NCI-H446 (cell line): ENCODE measurements at regions not wholly inside any gene's neighbourhood (a gene's known extent, or its start where the extent isn't known, plus 50 kb on each side); places are given as distances from the start of the nearest gene placed in this dataset.
"Not testable (repeated sequence)": the region's sequence is repeated elsewhere in the genome, so short reads cannot be mapped to it uniquely, and the experiment has no call there.

Source experiments
- DNase-seq, 2 experiments: peaks; one replicate each; lab custom pipeline; 2025; lab: John Stamatoyannopoulos, UW

DNA sequence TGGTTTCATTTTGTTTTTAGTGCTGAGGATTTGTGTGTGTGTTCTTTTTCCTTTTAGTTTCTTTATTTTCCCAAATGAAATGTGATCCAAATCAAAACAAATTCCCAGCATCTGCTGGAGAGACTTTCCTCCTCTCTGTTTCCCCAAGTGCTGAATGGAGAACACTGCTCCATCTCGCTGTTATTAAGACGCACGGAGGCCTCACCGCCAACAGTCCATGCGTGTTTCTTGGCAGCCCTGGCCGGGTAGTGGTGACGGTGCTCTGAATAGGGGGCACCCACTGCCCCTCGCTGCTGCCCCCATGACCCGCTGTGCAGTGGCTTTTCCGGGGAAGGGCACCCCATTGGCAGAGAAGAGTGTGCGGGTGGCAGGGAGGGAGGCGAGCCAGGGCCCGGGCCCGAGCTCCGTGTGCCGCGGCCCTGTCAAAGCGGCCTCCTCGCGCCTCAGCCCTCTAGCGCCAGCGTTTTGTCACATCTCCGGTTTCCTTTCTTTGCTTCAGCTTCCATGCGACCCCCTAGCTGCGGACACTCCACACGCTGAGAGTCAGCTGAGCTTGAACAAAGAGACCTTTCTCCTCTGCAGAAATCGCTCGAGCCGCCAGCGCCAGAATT lies 473.7 kb upstream of the SALL3 start:
- DNase-seq = no peak

DNA sequence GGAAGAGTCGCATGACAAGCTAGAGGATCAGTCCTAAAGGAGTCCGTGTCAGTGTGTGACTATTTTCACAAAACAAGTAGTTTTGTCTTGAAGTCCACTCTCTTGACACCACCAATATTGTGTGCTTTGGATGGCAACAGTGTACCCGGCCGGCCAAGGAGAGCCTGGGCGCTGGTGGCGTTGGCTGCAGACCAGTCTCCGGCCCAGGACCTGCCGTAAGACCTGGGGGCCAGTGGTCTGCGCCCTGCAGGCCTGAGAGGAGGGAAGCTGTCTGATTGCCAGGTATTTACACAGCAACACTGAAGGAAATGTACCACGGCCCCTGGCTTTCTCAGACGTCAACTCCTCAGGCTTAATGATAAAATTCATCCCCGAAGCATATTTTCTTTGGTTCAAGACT lies 472.4 kb upstream of the SALL3 start:
- DNase-seq = no peak

DNA sequence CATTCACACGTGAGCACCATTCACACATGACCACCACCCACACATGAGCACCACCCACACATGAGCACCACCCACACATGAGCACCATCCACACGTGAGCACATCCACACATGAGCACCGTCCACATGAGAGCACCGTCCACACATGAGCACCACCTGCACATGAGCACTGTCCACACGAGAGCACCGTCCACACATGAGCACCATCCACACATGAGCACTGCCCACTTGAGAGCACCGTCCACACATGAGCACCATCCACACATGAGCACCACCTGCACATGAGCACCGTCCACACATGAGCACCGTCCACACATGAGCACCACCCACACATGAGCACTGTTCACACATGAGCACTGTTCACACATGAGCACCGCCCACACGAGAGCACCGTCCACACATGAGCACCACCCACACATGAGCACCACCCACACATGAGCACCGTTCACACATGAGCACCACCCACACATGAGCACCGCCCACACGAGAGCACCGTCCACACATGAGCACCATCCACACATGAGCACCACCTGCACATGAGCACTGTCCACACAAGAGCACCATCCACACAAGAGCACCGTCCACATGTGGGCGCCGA lies 471.3 kb upstream of the SALL3 start:
- DNase-seq = not testable (repeated sequence)

DNA sequence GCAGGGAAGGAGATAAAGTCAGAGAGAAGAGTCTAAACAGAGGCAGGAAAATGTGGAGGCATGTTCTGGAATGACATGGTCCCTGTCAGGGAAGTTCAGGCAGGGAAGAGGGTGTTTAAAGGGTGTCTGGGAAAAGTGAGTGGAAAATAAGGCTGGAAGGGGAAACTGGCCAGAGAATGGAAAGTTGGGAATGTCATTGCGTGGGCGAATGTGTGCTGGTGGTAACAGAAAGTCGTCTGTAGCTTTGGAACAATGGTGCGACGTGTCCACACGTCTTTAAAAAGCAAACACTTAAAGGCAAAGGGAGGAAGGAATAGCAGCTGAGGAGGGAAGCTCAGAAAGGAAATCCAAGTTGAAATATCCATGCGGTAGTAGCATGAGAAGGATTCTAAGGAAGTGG lies 469.5 kb upstream of the SALL3 start:
- no peak for DNase-seq

DNA sequence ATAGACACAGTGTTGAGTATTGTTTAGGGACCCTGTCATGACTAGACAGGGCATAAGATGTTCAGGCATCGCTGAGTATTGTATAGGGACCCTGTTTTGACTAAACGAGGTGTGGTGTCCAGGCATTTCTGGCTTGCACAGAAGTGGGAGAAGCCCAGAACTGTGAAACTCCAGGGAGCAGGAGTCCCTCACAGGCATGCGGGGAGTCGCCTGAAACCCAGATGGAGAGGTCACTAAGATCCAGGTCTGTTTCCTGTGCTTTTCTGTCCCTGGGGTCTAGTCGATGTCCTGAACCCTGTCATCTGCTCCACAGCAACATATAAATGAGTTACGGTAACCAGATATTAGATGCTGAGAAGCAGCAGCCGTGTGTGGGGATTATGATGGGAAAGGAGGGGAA lies 469.0 kb upstream of the SALL3 start:
- no peak for DNase-seq

DNA sequence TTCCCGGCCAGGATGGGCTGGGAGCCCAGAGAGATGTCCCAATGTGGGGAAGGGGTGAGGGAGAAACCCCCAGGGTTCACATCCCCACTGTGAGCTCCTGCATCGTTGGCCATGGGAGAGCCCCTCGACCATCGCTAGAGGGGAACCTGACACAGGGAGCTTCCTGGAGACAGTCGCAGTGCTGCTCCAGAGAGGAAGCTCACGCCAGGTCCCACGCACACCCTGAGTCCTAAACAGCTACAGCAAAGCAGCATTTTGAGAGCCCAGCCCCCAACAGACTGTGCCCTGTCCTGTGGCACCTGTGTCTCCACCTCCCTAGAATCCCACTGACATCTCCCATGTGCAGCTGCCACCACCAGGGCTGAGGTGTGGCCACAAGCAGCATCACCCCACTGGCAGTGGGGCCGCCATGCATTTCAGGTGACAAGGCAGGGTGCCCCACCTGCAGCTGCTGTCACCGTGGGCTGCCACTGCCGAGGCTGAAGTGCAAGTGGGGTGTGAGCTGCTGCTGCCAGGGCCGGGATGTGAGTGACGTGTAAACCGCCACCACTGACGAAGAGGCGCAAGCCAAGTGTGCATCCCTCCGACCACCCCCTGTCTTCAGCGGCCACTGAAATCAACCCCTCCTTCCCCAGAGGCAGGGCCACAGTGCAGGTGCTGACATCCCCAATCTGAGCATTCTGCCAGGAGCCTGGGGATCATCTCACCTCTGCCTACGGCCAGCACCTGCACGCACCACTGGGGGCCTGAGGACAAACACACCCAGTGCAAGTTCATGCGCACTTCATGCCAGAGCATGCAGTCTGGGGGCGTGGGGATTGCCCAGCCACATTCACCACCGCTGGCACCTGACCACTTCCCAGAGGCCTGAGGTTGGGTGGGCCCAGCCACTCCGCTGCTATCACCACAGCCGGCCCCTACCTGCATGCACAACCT lies 467.7 kb upstream of the SALL3 start:
- DNase-seq = no peak

DNA sequence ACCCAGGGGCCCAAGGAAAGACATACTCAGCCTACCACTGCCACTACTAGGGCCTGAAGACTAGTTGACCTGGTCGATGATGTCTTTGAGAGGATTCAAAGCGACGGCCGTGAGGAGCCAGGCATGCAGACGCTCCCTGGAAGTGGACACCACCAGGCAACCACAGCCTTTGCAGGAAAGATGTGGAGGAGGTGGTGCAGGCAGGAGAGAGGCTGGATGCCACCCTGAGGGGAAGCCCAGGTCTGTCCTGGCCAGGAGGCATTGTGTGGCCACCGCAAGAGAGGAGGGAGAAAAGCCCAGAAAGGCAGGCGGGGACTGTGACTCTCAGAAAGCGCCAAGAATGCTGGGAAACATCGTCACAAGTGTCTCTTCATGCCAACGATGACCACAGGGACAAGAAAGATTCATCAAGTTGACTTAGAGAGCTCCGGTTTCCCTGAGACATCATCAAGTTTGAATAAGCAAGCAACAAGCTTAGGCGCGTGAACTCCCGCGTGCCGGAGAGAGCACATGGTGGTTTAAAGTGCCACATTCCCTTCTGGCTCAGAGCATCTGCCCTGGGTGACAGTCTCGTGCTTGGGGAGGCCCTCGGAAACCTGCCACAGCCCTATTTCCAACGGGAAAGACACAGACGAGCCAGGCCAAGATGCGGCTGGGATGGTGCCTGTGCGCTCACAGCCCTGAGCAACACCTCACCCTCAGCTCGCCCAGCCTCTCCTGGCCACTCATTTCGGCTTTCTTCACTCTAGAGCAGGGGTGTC lies 464.5 kb upstream of the SALL3 start:
- no peak for DNase-seq

DNA sequence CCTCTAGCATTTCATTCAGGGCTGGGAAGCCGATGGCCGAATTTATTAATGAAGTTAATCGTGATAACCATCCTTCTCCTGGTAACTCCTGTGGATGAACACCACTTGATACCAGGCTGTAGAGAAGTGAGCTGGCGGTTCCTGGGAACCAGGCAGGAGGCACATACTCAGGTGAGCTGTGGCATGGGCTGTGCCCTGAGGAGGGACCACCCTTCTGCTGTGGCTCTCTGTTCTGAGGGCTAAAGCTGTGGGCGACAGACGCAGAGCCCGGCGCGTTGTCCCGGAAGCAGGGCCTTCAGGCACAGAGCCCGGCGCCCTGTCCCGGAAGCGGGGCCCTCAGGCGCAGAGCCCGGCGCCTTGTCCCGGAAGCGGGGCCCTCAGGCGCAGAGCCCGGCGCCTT lies 462.3 kb upstream of the SALL3 start:
- no peak for DNase-seq

DNA sequence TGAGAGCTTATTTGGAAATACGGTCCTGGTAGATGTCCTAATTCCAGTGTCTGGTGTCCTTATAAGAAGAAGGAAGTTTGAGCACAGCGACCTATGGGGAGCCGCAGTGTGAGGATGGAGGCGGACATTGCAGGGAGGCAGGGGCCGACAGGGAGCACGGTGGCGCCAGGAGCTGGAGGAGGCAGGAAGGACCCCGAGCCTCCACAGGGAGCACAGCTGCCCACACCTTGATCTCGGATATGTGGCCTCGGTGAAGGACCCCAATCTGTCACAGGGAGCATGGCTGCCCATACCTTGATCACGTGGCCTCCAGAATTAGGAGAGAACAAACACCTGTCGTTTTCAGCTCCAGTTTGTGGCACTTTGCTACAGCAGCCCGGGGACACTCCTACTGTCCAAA lies 461.6 kb upstream of the SALL3 start:
- DNase-seq = no peak

DNA sequence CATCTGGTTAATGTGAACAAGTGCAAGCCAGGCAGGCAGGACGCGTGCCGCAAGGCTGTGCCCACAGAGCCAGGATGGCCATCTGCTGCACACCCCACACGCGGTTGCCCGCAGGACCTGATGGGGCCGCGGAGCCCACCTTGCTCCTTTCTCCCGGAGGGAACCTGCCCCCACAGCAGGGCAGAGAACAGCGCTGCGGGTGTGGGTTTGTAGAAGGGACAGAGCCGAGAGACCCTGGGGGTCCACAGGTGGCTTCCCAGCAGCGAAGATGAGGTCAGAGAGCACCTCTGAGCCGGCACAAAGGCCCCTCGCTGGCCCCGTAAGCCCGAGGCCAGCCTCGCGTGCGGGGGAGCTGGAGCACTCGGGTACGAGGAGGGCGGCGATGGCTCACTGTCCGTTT lies 460.8 kb upstream of the SALL3 start:
- DNase-seq = no peak

DNA sequence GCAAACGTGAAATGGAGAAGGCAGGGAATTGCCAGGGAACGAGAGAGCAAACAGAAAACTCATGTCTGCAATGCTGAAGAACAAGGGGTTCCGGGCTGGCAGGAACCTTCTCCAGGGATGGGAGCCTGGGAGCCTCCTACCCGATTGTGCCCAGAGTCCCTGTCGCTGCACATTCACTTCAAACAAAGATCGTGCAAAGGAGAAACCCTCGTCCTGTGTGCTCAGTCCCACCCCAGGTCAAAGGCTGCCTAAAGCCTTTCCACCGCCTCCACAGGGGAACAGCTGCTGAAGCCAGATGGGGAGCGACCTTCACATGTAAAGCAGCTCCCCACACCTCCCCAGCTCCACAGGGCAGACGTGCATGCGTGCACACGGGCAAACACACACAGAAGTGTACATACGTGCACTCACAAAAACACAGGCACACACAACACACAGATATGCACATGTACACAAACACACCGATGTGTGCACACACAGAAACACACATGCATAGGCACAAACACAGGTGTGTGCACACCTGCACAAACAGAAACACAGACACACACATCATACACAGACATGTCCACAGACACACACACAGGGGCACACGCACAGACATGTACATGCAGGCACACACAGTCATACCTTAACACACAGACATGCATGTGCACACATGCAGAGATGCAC lies 460.1 kb upstream of the SALL3 start:
- DNase-seq = no peak

DNA sequence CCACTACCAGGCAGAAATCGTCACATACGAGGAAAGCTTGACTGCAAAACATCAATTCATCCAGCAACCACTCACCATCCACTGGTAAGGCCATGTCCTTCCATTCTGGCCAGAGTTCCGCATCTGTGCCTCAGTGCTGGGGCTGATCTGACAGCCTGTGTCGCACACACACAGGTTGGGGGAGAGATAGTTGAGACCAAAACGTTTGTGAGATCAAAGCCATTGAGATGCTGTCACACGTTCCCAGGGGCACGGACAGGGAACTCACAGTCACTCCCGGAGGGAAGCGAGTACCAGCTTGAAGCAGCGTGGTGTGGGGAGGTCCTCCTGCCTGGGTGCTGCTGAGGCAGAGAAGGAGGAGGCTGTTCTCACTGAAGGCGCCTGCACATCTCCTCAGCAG lies 458.5 kb upstream of the SALL3 start:
- DNase-seq = no peak

DNA sequence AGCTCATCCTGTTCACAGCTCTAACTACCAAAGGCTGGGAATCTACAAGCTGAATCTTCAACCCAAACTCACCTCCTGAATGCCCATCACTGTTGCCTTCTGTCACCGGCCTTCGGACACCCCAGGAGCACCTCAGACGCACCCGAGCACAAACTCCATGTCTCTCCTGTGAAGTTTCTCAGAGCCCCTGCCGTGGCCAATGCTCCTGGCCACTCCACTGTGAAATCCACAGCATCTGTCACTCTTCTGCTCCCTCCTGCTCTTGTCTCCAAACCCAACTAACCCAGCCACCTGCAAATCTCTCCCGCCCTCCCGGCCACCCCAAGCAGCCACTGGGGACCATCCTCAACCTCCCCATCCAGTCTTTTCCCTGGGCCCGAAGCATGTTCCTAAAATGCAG lies 457.9 kb upstream of the SALL3 start:
- DNase-seq = no peak

DNA sequence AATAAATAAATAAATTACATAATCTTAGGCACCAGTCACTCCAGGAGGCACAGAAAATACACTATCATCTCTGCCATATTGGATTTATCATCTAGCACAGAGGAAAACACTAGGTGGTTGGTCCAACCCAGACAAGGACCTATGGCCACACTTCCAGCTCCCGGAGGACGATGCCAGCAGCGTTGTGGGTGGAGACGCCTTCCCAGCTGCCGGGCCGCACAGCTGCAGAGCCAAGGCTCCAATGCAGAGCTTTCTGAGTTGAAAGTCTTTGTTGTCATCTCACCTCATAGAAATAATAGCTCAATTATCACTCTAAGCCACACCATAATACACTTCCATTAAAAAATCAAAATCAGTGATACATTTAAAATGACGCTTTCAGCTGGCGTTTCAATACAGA lies 457.1 kb upstream of the SALL3 start:
- no peak for DNase-seq

DNA sequence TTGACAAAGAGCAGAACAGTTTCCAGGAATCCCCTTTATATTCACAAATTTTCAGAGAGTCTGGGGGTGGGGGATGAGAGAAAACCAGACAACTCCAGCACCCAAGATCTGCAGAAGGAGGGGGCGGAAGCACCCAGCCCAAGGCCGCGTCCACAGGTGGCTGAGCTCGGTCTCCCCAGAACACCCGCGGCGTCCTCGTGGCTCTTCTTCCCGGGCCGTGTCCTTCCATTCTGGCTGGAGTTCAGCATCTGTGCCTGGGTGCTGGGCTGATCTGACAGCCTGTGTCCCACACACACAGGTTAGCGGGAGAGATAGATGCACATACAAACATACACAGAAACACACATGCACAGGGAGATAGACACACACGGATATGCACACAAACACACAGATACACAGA lies 455.8 kb upstream of the SALL3 start:
- DNase-seq = no peak

DNA sequence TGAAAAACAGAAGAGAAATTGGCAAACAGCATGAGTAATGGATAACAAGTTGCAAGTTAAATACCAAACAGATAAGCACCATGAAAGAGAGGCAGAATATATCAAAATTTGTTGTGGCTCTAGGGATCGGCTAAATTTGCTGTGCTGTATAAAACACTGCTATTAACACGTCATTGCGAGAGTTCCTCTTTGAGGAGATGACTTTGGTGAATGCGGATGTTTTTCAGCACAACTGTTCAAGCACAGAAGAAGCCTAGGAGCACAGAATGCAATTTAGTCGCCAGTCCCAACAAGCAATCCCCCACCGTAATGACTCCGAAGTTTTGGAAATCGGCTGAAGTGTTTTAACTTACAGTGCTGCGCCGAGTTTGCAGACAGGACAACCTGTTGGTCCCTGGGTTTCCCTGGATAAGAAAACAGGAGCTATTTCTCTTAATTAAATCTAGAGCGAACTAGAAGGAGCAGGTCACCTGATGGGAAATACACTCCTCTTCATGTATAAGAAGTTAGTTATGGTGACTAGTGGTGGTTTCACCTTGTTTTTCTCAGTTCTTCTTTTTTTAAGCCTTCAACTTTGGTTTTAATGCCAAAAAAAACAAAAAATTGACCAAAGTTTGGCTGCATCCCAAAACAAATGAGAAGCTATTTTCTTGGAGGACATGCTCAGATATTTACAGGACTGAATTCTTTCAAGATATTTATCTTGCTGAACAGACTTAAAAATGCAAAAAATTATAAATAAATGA lies 454.1 kb upstream of the SALL3 start:
- no peak for DNase-seq

DNA sequence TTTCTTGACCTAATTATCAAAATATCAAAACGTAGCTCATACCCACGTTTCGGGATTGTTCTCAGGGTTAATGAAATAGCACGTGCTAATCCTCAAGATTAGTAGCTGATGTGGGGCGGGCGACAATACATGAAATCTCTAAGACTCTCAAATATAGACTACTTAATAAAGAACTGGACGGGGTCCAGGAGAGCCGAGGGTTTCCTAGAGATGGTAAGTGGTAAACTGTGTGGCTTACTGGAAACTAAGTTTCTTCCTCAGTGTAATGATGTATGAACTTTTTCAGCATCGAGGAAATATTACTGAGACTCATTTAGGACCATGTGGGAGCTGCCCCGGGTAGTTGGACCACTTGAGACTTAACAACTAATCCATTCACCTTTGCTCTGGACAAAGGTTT lies 453.3 kb upstream of the SALL3 start:
- no peak for DNase-seq

DNA sequence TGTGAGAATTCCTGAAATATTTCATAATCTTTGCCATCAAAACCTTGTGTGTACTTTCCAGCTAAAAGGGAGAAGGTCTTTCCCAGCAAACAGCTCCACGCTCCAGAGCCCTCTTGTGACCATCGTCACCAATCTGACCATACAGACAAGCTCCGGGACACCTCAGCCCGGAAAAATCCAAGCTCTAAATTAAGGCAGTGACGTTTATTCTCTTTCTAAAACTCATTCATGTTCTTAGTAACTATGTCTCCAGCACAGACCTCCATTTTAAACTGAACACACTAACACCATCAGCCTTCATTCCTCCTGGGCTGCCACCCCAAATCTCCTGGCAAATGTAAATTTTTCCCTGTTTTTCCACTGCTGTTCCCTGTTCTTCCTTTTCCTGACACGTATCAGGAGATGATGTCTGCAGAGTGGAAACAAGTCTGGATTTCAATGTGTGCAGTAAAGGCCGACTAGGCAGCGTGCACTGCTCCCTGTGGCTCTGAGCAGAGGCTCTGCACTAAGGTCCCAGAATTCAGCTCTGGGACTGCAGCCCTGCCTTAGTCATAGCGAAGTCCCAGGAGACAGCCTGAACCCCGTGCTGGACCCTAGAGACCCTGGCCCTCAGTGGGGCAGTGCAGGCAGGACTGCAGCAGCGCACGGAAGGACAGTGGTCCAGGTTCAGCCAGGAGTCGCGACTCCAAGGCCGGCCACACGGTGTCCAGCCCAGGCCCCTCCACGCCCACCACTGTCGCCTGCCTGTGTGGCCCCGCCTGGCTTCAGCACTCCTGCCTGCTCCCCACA lies 452.5 kb upstream of the SALL3 start:
- DNase-seq = no peak

DNA sequence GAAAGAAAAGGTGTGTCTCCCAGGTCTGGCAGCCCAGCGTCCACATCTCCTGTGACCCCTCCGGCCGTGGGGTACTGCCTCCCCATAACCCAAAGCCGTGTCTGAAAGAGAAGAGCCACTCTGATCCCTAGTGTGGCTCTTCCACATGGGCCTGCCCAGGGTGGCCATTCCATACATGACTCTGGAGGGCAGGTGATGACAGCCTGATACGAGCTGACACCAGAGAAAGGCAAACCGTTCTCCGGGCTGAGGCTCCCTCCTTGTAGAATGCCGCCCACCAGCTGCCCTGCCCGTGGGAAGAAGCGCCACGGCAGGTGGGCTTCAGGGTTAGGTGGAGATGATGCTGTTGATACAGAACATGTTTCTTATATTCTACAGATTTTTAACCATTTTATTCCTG lies 451.6 kb upstream of the SALL3 start:
- no peak for DNase-seq
